Glutamatergic neuron (in vitro differentiated cells): ENCODE measurements at regions not wholly inside any gene's neighbourhood (a gene's known extent, or its start where the extent isn't known, plus 50 kb on each side); places are given as distances from the start of the nearest gene placed in this dataset.

Source experiments
- DNase-seq: peaks from one replicate; pipeline ENCODE4 v3.0.0; 2022
- H3K27ac Mint-ChIP-seq: one replicate; pipeline ENCODE4 v1.8.0; 2020; ENCODE audit warnings: mild to moderate bottlenecking, mixed read lengths, inconsistent platforms; ENCODE audit not compliant: unreplicated experiment
- H3K27me3 Mint-ChIP-seq: one replicate; pipeline ENCODE4 v1.8.0; 2020; ENCODE audit warnings: mild to moderate bottlenecking, moderate library complexity, mixed read lengths, inconsistent platforms; ENCODE audit not compliant: unreplicated experiment
- H3K36me3 Mint-ChIP-seq: one replicate; pipeline ENCODE4 v1.8.0; 2020; ENCODE audit warnings: mild to moderate bottlenecking, mixed read lengths, inconsistent platforms; ENCODE audit not compliant: unreplicated experiment
- H3K4me1 Mint-ChIP-seq: one replicate; pipeline ENCODE4 v1.8.0; 2020; ENCODE audit warnings: mild to moderate bottlenecking, low read depth, mixed read lengths, inconsistent platforms; ENCODE audit not compliant: unreplicated experiment
- H3K4me3 Mint-ChIP-seq: one replicate; pipeline ENCODE4 v1.8.0; 2020; ENCODE audit warnings: mild to moderate bottlenecking, mixed read lengths, inconsistent platforms; ENCODE audit not compliant: unreplicated experiment
- H3K9me3 Mint-ChIP-seq: one replicate; pipeline ENCODE4 v1.8.0; 2020; ENCODE audit warnings: mild to moderate bottlenecking, moderate library complexity, mixed read lengths, inconsistent platforms; ENCODE audit not compliant: unreplicated experiment
- TF ChIP-seq, protein P1 (sequence below): fragments of 200-600 bp; sonication (generic); IDR thresholded peaks from one replicate; pipeline ENCODE4 v1.5.0; 2021; ENCODE audit not compliant: partially characterized antibody, unreplicated experiment

GRCh38 chr10:1942478-1942877 lies 205.2 kb upstream of the ADARB2 start:
- peaks cover 13% of the 10 kb centered on the region for H3K36me3 Mint-ChIP-seq
- TF ChIP-seq, protein P1, sequence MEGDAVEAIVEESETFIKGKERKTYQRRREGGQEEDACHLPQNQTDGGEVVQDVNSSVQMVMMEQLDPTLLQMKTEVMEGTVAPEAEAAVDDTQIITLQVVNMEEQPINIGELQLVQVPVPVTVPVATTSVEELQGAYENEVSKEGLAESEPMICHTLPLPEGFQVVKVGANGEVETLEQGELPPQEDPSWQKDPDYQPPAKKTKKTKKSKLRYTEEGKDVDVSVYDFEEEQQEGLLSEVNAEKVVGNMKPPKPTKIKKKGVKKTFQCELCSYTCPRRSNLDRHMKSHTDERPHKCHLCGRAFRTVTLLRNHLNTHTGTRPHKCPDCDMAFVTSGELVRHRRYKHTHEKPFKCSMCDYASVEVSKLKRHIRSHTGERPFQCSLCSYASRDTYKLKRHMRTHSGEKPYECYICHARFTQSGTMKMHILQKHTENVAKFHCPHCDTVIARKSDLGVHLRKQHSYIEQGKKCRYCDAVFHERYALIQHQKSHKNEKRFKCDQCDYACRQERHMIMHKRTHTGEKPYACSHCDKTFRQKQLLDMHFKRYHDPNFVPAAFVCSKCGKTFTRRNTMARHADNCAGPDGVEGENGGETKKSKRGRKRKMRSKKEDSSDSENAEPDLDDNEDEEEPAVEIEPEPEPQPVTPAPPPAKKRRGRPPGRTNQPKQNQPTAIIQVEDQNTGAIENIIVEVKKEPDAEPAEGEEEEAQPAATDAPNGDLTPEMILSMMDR: no peak
- H3K9me3 Mint-ChIP-seq: peaks cover 6% of the 10 kb centered on the region
- DNase-seq: no peak
- no peak overlapping the region for H3K4me3 Mint-ChIP-seq
- no peak overlapping the region for H3K27ac Mint-ChIP-seq
- peaks cover 5% of the 10 kb centered on the region for H3K27me3 Mint-ChIP-seq
- peaks cover 20% of the 10 kb centered on the region for H3K4me1 Mint-ChIP-seq

- Mint-ChIP-seq H3K4me1 (peaks cover 15% of the 10 kb centered on the region), H3K9me3 (no peaks in the 10 kb centered on the region), H3K36me3 (peaks cover 6% of the 10 kb centered on the region), H3K4me3 (no peak overlapping the region), H3K27me3 (no peaks in the 10 kb centered on the region), H3K27ac (no peak overlapping the region)
- DNase-seq: no peak
- TF ChIP-seq, protein P1: no peak
Observed at GRCh38 chr10:1939016-1939415, 201.7 kb upstream of the ADARB2 start.

- Mint-ChIP-seq H3K9me3 (no peaks in the 10 kb centered on the region), H3K27me3 (no peaks in the 10 kb centered on the region), H3K27ac (no peak overlapping the region), H3K36me3 (peaks cover 6% of the 10 kb centered on the region), H3K4me1 (peaks cover 15% of the 10 kb centered on the region), H3K4me3 (no peak overlapping the region)
- no peak for DNase-seq
- TF ChIP-seq, protein P1: no peak
Observed at GRCh38 chr10:1938317-1938716, 201.0 kb upstream of the ADARB2 start.

GRCh38 chr10:1935912-1936311 lies 198.6 kb upstream of the ADARB2 start:
- TF ChIP-seq, protein P1: no peak
- Mint-ChIP-seq H3K27me3 (no peaks in the 10 kb centered on the region), H3K4me1 (peaks cover 16% of the 10 kb centered on the region), H3K36me3 (peaks cover 6% of the 10 kb centered on the region), H3K27ac (no peak overlapping the region), H3K9me3 (no peaks in the 10 kb centered on the region), H3K4me3 (no peak overlapping the region)
- DNase-seq: no peak

DNA sequence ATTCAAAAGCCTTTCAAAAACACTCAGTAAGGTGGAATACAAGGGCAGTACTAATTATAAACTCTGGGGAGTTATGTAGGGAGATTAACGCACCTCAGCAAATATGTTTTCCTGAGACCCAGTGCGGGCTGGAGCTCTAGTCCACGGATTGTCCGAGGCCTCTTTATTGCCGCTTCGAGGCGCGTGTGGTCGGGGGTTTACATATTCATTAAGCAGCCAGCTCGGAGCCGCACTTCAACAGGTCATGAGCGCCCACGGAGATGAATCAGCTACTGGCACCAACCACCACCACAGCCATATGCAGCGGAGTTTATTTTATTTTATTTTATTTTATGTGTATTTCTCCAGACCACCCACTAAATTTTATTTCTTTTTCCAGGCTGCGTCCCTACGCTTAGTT lies 195.9 kb upstream of the ADARB2 start:
- Mint-ChIP-seq H3K36me3 (no peaks in the 10 kb centered on the region), H3K4me1 (peaks cover 2% of the 10 kb centered on the region), H3K27ac (no peak overlapping the region), H3K9me3 (no peaks in the 10 kb centered on the region), H3K27me3 (no peaks in the 10 kb centered on the region), H3K4me3 (no peak overlapping the region)
- DNase-seq: no peak
- TF ChIP-seq, protein P1: no peak
